Stomach smooth muscle (tissue), 2 donors: ENCODE measurements at regions not wholly inside any gene's neighbourhood (a gene's known extent, or its start where the extent isn't known, plus 50 kb on each side); places are given as distances from the start of the nearest gene placed in this dataset.

ENCODE experiments used
- H3K27ac ChIP-seq: one replicate; pipeline ENCODE4 v1.7.0; 2013; ENCODE audit warnings: mild to moderate bottlenecking, low read length, inconsistent platforms
- H3K27me3 ChIP-seq, 2 donors: one replicate each; pipeline ENCODE4 v1.7.0; 2013; ENCODE audit warnings: low read length in 2 of 2; ENCODE audit not compliant: insufficient read depth in 2 of 2, control insufficient read depth in 1 of 2
- H3K36me3 ChIP-seq, 2 donors: one replicate each; pipeline ENCODE4 v1.7.0; 2013; ENCODE audit warnings: low read length in 2 of 2; ENCODE audit not compliant: control insufficient read depth in 2 of 2, insufficient read depth in 2 of 2
- H3K4me1 ChIP-seq: one replicate; pipeline ENCODE4 v1.7.0; 2013; ENCODE audit warnings: low read length; ENCODE audit not compliant: control insufficient read depth, insufficient read depth
- H3K4me3 ChIP-seq, 2 donors: one replicate each; pipeline ENCODE4 v1.7.0; 2013; ENCODE audit warnings: low read length in 2 of 2
- H3K9ac ChIP-seq, 2 donors: one replicate each; pipeline ENCODE4 v1.7.0; 2013; ENCODE audit warnings: low read length in 2 of 2, mild to moderate bottlenecking in 1 of 2
- H3K9me3 ChIP-seq, 2 donors: one replicate each; pipeline ENCODE4 v1.7.0; 2013; ENCODE audit warnings: low read length in 2 of 2; ENCODE audit not compliant: control insufficient read depth in 2 of 2
- donor health status: healthy.
- donor health status: Pancreatic carcinoma.

- Histone ChIP-seq H3K27ac (no peak overlapping the region), H3K27me3 (no peaks in the 10 kb centered on the region), H3K4me1 (no peaks in the 10 kb centered on the region), H3K9me3 (no peaks in the 10 kb centered on the region), H3K36me3 (no peaks in the 10 kb centered on the region), H3K4me3 (no peak overlapping the region), H3K9ac (no peak overlapping the region)
These were observed 978.3 kb downstream of the UQCRFS1 start for GRCh38 chr19:28234637-28235036.

GRCh38 chr19:28228854-28229253, 984.1 kb downstream of the UQCRFS1 start:
- H3K9ac ChIP-seq = no peak overlapping the region
- no peak overlapping the region for H3K4me3 ChIP-seq
- H3K27me3 ChIP-seq = no peaks in the 10 kb centered on the region
- H3K27ac ChIP-seq = no peak overlapping the region
- H3K9me3 ChIP-seq = no peaks in the 10 kb centered on the region
- no peaks in the 10 kb centered on the region for H3K4me1 ChIP-seq
- no peaks in the 10 kb centered on the region for H3K36me3 ChIP-seq

- no peak overlapping the region for H3K4me3 ChIP-seq
- H3K9me3 ChIP-seq = no peaks in the 10 kb centered on the region
- H3K9ac ChIP-seq = no peak overlapping the region
- no peak overlapping the region for H3K27ac ChIP-seq
- no peaks in the 10 kb centered on the region for H3K4me1 ChIP-seq
- no peaks in the 10 kb centered on the region for H3K36me3 ChIP-seq
- peaks cover 0 to 4% of the 10 kb centered on the region in 2 donors for H3K27me3 ChIP-seq
These were observed 988.5 kb downstream of the UQCRFS1 start for GRCh38 chr19:28224441-28224840.

GRCh38 chr19:28221736-28222135, 991.2 kb downstream of the UQCRFS1 start:
- Histone ChIP-seq H3K27ac (no peak overlapping the region), H3K9ac (no peak overlapping the region), H3K36me3 (no peaks in the 10 kb centered on the region), H3K4me3 (no peak overlapping the region), H3K9me3 (no peaks in the 10 kb centered on the region), H3K4me1 (no peaks in the 10 kb centered on the region), H3K27me3 (peaks cover 0 to 4% of the 10 kb centered on the region in 2 donors)

- Histone ChIP-seq H3K9me3 (no peaks in the 10 kb centered on the region), H3K36me3 (no peaks in the 10 kb centered on the region), H3K27ac (no peak overlapping the region), H3K4me3 (no peak overlapping the region), H3K4me1 (no peaks in the 10 kb centered on the region), H3K27me3 (peaks cover 0 to 4% of the 10 kb centered on the region in 2 donors), H3K9ac (no peak overlapping the region)
These were observed 994.2 kb downstream of the UQCRFS1 start for GRCh38 chr19:28218728-28219127.

GRCh38 chr19:28217022-28217421, 995.9 kb downstream of the UQCRFS1 start:
- H3K9me3 ChIP-seq = no peaks in the 10 kb centered on the region
- H3K27me3 ChIP-seq = peaks cover 0 to 4% of the 10 kb centered on the region in 2 donors
- H3K27ac ChIP-seq = no peak overlapping the region
- H3K4me1 ChIP-seq = no peaks in the 10 kb centered on the region
- H3K9ac ChIP-seq = no peak overlapping the region
- no peaks in the 10 kb centered on the region for H3K36me3 ChIP-seq
- H3K4me3 ChIP-seq = no peak overlapping the region

GRCh38 chr19:28213470-28214082, 999.4 kb downstream of the UQCRFS1 start:
- Histone ChIP-seq H3K9ac (no peak overlapping the region), H3K36me3 (no peaks in the 10 kb centered on the region), H3K27ac (no peak overlapping the region), H3K27me3 (no peaks in the 10 kb centered on the region), H3K9me3 (peaks cover 0 to 2% of the 10 kb centered on the region in 2 donors), H3K4me3 (no peak overlapping the region), H3K4me1 (no peaks in the 10 kb centered on the region)

- Histone ChIP-seq H3K9me3 (peaks cover 0 to 2% of the 10 kb centered on the region in 2 donors), H3K27ac (no peak overlapping the region), H3K4me3 (no peak overlapping the region), H3K9ac (no peak overlapping the region), H3K36me3 (no peaks in the 10 kb centered on the region), H3K27me3 (no peaks in the 10 kb centered on the region), H3K4me1 (no peaks in the 10 kb centered on the region)
These were observed 1002.1 kb downstream of the UQCRFS1 start for GRCh38 chr19:28210886-28211285.

- Histone ChIP-seq H3K9ac (no peak overlapping the region), H3K4me3 (no peak overlapping the region), H3K27me3 (no peaks in the 10 kb centered on the region), H3K4me1 (no peaks in the 10 kb centered on the region), H3K9me3 (peaks cover 0 to 2% of the 10 kb centered on the region in 2 donors), H3K27ac (no peak overlapping the region), H3K36me3 (no peaks in the 10 kb centered on the region)
These were observed 1004.2 kb downstream of the UQCRFS1 start for GRCh38 chr19:28208745-28209144.

GRCh38 chr19:28207244-28207643, 1005.7 kb downstream of the UQCRFS1 start:
- Histone ChIP-seq H3K27me3 (no peaks in the 10 kb centered on the region), H3K9ac (no peak overlapping the region), H3K36me3 (no peaks in the 10 kb centered on the region), H3K9me3 (peaks cover 0 to 2% of the 10 kb centered on the region in 2 donors), H3K27ac (no peak overlapping the region), H3K4me3 (no peak overlapping the region), H3K4me1 (no peaks in the 10 kb centered on the region)

- H3K4me1 ChIP-seq = no peaks in the 10 kb centered on the region
- no peak overlapping the region for H3K4me3 ChIP-seq
- no peak overlapping the region for H3K9ac ChIP-seq
- H3K36me3 ChIP-seq = no peaks in the 10 kb centered on the region
- peaks cover 0 to 2% of the 10 kb centered on the region in 2 donors for H3K27me3 ChIP-seq
- H3K9me3 ChIP-seq = peaks cover 0 to 3% of the 10 kb centered on the region in 2 donors
- H3K27ac ChIP-seq = no peak overlapping the region
These were observed 1011.4 kb downstream of the UQCRFS1 start for GRCh38 chr19:28201462-28201943.
